ENCODE measurements at regions not wholly inside any gene's neighbourhood (a gene's known extent, or its start where the extent isn't known, plus 50 kb on each side); places are given as distances from the start of the nearest gene placed in this dataset.

- no peak for TF ChIP-seq ZNF274 (IDR thresholded peaks at IDR 0.05; ENCODE audit: low read depth, low read length)
- TF ChIP-seq CTCF (IDR thresholded peaks at IDR 0.05 in 2 of 3, conservative IDR thresholded peaks at IDR 0.05 in 1 of 3; ENCODE audit: borderline replicate concordance in 1 of 3, insufficient read depth in 1 of 3, low read depth in 2 of 3, low read length in 2 of 3): no peak
- TF ChIP-seq POLR2A (IDR thresholded peaks at IDR 0.05; ENCODE audit: borderline replicate concordance, extremely low read depth, insufficient read depth, insufficient read length): no peak
These were observed 103.3 kb upstream of the SLIT3 start for GRCh38 chr5:169404223-169404622.

All from HCT116 (cell line).